Activated CD8-positive, alpha-beta memory T cell treated with anti-CD3 and anti-CD28 coated beads, Interleukin-2, amount 50 U/mL, for 1 hour (primary cell): ENCODE measurements at regions not wholly inside any gene's neighbourhood (a gene's known extent, or its start where the extent isn't known, plus 50 kb on each side); places are given as distances from the start of the nearest gene placed in this dataset.

ENCODE experiments used
- DNase-seq: peaks from one replicate; pipeline ENCODE4 v3.0.0-alpha.2; 2020; ENCODE audit errors: extremely low read depth

DNA sequence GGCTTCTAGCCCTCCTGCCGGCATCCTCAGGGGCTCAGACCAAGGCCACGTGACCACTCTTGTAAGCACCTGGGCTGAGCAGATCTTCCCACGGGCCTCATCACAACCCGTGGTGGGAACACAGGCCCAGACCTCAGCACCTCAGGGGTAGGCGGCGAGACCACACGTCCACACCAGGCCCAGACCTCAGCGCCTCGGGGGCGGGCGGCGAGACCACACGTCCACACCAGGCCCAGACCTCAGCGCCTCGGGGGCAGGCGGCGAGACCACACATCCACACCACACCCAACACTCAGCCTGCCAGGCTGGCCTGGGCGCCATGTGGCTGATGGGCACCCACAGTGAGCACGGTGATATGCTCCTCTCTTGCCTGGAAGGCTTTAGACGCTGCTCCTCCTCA is 334.4 kb upstream of the SALL3 start:
- no peak for DNase-seq

DNA sequence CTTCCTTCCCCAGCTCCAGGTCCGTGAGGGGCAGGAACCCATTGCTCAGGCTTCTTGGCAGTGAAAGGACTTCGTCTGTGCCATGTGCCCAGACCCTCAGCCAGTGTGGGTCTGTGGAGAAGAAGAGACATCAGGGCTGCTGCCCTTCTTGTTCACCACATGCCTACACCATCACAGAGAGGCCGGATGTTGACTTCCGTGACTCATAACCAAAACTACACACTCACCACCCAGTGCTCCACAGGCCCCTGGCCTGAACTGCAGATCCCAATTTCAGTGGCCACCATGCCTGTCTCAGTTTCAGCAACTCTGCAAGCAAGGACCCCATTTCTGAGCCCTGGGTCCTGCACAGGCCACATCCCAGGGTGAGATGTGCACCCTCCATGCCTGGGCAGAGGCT is 332.6 kb upstream of the SALL3 start:
- DNase-seq = no peak

DNA sequence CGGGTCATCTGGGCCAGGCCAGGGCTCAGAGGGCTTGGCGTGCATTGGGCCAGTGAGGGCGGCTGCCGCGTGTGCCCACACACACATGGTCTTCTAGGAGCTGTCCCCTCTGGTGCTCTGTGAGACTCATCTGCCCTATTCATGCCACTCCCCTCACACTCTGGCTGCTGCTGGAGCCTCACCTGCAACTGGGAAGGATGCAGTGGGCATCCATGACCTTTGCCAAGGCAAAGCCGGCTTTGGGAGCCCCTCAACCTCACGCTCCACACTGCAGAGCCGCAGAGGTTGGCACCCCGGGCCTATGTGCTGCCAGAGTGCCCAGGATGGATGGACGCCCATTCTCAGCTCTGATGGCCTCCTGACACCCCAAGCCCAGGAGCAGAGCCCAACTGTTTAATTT is 330.2 kb upstream of the SALL3 start:
- no peak for DNase-seq

DNA sequence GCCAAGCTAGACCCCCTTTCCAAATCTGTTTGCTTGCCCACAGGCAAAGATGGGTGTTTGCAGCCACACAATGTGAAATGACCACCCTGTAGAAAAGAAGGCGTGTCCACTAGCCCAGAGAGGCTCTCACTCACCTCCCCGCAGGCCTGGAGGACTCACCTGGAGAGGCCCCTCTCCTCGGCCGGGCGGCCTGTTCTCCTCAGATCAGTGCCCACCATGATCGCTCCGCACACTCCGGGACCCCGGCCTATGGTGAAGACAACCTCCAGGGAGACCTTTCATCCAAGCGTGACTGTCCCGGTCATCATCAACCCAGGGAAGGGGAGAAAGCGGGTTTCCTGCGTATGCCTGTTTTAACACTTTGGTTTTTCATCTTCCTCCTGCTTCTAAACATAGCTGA is 328.7 kb upstream of the SALL3 start:
- DNase-seq = no peak

DNA sequence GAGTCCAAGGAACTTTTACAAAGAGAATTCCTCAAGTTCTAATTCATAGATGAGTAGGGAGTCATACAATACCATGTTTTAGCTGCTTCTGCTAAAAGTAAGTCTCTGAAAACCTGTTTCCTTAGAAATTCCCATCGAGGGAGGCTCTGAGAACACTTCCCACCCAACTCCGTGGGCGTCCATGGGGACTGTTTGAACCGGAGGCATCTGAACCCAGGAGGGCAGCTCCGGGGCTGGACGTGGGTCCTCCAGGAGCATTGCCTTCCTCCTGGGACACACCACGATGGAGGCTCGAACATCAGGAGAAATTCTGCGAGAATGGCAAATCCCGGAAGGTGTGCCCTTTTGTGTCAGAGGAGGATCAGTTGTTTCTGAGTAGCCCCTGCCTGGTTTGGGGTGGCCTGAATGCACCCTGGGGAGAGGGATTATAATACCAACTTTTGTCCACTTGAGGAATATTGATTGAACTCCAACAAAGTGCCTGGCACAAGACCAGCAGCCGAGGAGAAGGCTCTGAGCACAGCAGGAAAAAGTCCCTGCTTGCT is 327.5 kb upstream of the SALL3 start:
- DNase-seq = no peak

DNA sequence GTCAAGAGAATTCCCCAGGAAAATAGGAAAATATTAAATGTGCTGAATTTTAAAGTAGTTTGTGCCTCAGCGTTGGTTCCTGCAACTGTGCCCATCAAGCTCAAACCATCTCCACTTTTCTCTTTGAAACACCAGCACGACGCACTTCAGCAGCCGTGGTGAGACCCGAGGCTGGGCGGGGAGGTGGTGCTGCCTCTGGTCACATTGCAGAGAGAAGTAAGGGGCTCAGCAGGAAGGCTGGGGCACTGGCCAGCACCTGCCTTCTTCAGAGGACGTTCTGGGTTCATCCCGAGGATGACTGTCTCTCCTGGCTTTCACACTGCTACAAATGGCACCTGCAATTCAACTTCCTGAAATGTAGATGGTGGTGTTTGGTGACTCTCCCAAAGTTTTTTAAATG is 323.7 kb upstream of the SALL3 start:
- DNase-seq = no peak

DNA sequence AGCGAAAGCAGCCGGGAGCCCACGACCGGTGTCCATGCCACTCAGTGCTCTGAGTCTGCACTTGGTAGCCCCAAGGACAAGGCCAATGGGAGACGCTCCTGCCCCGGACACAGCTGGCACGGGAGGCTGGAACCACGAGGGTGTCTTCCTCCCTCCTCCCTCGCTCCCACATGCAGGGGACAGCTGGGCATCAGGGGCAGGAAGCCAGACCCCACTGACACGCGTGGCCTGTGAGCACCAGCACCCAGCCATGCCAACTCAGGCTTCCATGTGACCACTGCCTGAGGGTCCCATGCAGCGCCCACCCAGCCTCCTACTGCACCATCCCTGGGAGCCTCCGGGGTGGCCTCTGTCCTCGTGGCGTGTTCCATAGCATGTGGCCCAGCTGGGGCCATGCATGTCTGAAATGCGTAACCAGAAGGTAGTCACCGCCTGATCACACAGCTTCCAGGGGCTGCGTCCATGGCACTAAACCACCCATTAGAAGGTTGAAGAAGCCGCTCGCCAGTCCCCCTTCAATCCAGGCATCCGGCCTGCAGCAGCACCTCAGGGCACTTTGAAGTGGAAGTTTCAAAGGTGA is 323.2 kb upstream of the SALL3 start:
- DNase-seq = no peak

DNA sequence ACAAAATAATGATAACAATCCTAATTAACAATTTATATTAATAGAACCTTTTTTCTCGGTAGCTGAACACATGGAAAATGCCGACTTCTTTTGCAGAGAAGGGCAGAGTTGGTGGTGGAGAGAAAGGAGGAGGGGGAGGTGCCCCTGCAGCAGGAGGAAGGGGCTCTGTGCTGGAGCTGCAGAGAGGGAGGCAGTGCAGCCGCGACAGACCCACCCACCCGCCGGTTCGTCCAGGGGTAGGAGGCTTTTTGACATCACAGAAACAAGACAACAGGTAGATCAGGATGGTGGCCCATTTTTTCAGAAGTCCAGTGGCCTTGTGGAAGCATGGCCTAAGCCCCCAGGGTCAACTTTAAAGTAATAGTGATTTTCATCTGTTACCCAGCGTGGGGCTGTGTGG is 321.1 kb upstream of the SALL3 start:
- no peak for DNase-seq

DNA sequence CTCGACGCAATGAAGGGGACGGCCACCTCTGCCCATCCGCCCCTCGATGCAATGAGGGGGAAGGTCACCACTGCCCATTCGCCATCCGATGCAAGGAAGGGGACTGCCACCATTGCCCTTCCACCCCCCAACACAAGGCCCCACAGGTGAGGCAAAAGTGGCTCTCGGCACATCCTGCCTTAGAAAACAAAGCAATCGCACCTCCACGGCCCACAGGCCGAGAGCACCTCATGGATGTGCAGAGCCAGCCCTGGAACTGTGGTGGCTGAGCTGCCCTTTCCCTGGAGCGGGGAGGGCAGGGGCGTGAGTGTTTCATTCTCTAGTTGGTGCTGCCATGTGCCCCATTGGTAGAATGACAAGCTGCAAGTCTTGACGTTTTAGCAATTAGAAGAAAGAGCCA is 320.6 kb upstream of the SALL3 start:
- DNase-seq = no peak

DNA sequence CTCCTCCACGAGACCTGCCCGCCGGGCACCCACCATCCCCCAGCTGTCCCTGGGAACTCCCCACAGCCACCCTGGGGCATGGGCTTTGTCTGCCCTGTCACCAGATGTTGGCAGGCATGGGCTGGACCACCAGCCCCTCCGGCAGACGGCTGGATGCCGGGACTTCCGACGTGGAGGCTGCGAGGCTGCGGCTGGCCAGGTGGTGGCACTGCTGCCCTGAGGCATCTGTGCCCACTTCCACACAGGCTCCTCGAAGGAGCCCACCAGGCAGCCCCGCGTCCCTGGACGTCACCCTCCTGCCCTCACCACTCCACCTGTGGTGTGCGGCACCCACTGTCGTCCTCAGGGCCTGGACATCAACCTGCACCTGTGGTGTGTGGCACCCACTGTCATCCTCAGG is 319.9 kb upstream of the SALL3 start:
- no peak for DNase-seq

DNA sequence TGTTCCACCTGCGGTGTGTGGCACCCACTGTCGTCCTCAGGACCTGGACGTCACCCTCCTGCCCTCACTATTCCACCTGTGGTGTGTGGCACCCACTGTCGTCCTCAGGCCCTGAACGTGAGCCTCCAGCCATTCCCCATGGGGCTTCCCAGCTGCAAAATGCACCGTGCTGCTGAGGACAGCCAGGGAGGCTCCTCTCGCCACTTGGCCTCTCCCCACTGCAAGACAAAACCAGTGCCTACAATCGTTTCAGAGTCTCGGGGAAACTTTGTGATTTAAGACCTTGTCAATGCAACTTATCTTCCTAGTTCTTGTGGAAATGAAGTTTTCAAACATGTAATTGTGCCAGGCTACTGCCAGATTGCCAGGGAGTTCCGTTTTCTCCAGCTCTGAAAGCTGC is 319.3 kb upstream of the SALL3 start:
- no peak for DNase-seq

DNA sequence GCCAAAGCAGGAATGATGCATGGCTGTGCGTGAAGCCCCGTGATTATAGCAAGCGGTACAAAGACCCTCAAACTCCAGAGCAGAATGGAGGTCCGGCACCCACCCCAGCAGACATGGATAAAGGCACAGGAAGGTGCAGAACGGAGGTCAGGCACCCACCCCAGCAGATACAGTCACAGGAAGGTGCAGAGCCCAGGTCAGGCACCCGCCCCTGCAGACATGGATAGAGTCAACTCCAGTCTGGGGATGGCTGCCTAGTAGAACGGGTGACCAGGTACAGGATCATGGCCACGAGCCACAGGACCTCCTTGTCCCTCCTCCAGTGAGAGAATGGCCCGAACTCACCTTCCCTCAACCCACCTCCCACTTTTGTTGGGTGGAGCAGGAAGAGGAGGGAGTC is 318.3 kb upstream of the SALL3 start:
- no peak for DNase-seq

DNA sequence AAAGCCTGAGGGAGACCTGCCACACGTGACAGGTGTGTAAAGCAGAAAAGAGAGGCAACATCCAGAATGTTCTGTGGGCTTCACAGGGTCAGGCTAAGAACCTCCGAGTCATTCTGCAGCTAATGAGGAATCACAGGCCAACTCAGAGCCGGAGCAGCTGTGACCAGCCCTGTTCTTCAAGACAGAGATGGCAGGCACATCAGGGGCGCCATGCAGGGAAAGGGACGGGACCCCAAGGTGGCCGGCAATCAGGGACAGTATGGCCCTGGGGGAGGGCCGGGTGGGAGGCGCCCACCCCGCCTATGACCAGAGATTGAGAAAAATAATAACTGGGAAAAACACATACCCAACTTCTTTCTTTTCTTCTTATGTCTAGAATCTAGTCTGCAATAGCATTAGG is 316.7 kb upstream of the SALL3 start:
- DNase-seq = no peak

DNA sequence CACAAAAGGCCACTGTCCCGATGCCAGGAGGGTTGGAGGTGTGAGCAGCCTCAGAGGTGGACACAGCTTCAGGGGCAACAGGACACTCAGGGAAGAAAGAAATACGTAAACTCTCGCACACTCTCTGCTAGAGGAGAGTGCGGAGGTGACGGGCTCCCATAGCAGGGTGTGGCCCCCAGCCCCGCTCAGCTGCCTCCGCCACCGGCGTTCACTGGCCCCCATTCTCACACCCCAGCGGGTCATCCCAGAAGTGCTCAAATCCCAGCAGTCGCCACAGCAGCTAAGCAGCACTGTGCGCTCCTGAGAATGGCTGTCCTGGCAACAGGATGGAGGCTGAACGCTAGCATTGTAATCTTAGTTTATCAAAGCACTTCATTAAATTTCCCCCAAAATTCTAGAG is 315.6 kb upstream of the SALL3 start:
- DNase-seq = no peak

DNA sequence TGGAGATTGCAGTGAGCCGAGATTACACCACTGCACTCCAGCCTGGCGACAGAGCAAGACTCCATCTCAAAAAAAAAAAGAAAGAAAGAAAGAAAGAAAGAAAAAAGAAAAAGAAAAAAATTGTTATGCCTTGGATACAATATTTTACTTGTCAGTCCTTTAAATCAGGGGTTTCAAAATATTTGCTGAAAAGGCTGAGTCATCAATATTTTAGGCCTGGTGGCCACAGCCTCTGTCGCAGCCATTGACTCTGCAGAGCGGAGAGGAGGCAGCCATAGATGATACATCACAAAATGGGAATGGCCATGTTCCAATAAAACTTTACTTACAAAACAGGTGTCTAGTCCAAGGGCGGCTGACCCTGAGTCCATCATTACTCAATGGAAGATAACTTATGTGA is 314.8 kb upstream of the SALL3 start:
- no peak for DNase-seq

DNA sequence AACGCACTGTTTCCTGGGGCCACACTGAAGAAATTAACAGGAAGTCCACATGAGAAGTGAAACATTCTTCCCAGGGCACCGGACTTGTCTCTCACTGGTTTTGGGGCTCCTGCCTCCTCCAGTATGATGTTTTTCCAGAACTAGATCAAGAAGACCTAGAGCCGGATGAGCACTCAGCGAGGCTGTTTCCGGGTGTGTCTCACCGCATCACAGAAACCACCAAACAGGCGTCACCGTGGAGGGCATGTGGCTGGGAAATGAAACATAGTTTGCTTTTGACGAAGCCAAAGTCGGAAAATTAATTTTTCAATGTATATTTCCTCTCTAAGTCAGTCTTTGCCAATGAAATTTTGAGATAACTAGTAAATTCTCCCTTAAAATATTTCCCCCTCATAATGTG is 314.0 kb upstream of the SALL3 start:
- DNase-seq = no peak

DNA sequence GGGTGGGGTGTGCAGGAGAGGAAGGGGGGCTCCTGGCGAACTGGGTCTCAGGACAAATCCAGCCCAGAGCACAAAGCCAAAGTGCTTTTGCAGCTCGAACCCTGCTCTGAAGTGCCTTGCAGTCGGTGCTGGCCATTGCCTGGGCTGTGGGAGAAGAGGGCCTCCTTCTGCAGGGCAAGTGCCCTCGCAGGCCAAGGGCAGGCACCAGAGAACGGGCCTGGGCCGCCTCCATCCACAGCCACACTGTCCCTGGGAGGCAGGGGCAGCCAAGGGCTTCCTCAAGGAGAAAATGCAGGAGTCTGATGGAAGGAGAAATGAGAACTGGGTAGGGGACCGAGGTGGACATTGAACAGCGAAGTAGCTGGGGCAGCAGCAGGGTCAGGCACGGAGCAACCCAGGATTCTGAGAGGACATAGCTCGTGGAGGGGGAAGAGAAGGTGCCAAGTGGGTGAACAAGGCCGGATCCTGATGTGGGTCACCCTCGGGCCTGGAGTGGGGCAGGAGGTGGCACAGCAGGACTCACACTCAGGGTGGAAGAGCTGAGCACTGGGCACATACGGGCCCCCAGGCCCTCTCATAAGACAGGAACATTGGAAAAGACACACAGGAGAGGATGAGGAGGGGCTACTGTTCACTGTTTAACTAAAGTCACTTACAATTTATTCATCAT is 312.8 kb upstream of the SALL3 start:
- no peak for DNase-seq

DNA sequence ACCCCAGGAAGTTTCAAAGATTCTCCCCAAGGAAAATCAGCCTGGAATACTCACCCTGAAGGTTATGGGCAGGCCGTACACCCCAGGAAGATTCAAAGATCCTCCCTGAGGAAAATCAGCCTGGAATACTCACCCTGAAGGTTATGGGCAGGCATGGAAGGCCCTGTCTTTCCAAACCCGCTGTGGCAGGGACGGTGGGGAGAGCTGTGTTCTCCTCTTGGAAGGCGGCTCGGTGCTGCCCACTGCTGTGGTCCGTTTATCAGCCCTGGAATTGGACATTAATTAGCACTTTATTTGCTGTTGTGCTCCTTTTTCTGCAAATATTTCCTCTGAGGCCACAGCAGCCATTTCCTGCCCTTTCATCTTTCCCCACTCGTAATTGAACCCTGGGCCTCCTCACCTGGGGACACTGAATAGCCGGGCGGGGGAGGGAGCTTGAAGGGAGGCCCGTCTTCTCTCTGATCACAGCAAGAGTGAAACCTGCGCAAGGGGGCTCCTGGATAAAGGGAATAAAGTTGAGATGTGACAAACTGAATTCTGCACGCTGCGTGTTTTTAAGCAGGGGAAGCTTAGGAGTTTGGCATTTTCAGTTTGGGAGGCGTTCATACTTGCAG is 308.7 kb upstream of the SALL3 start:
- no peak for DNase-seq

DNA sequence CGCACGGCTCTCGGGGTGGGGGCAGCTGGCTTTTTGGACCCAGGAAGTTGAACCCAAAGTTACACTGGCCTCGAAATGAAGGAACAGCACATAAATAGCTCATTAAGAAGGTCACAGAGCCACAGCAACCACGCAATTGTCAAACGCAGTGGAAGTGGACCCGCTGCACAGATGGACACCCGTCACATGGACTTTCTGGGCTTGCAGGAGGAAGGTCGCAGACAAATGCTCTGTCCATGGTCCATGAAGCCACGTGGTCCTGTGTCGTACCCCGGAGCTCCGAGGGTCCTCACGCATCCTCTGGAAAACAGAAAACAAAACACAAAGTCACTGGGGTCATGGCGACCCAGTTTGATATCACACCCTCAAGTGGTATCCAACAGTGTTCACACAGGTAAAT is 308.1 kb upstream of the SALL3 start:
- no peak for DNase-seq

DNA sequence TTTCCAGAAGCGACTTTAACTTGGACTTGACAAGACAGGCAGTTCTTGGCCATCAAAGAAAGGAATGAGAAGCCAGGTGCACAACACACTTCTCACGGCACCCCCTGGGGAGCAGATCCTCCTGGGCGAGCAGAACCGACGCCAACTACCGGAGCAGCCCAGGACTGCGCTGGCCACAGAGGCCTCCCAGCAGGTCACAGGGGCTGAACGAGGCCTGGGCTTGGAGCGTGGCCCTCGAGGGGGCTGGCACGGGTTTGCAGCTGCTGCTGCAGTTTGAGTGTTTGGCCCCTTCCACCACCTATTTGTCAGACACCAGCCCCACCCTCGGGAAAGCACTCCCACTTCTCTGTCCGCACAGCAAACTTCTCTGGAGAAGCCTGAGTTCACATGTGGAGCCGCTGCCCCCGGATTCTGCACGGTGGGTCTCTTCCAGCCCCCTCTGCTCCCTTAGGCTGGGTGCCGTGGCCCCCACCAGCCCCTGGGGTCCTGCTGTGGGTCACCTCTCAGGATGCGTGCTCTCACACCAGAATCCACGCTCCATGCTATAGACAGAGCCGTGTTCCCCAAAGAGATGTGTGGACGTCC is 306.7 kb upstream of the SALL3 start:
- no peak for DNase-seq

DNA sequence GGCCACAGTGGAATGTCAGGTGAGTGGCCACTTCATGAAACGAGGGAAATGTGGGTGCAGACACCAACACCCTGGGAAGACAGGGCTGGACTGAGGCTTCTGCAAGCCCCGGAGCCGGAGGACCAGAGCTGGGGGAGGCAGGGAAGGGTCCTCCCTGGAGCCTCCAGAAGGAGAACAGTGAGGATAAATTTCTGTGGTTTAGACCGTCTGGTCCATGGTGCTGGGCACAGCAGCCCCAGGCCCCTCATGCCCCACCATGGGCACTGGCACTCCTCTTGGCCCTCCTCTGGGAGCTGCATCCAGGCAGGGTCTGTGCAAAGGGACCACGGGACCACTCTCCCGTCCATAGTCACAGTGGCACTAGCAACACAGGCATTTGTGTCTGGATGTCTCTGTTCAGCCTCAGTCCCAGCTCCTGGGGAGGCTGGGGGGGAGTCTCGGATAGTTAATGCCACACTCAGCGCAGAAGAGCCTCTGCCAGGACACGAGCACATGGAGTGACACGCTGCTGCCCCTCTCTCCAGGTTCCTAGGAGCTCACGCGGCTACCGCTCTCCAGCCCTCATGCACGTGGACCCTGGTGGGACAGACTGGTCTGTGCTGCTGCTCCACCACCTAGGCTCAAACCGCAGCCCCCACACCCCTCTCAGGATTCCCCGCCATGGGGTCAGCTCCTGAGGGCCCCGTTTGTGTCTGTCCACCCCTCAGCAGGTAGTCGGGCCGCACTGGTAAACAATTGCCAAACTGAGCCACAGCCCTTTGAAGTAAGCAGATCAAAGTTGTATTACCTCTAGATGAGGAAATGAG is 305.9 kb upstream of the SALL3 start:
- no peak for DNase-seq

DNA sequence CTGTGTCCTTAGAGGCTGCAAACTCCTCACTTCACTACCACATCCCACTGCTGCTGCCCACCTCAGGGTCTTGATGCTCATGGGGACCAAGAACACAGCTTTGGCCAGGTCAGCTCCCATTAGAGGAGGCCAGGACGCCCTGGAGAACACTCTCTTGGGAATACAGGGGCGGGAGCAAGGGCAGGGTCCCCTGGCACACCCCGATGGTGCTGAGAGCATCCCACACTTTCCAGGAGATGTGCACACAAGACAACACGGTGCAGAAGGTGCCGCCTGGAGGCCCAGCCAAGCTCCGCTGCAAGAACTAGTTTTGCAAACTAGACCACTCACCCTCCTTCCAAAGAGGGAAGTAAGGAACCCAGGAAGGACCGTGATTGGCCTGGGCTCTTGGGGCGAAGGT is 304.4 kb upstream of the SALL3 start:
- DNase-seq = no peak
